ENCODE measurements at regions not wholly inside any gene's neighbourhood (a gene's known extent, or its start where the extent isn't known, plus 50 kb on each side); places are given as distances from the start of the nearest gene placed in this dataset.

- Histone ChIP-seq H3K9me3 (ENCODE audit: control insufficient read depth, insufficient read depth, low read depth, low read length) (no peaks in the 10 kb centered on the region), H3K36me3 (ENCODE audit: control insufficient read depth, insufficient read depth, low read length) (no peaks in the 10 kb centered on the region), H3K27ac (ENCODE audit: low read length) (no peak overlapping the region), H3K4me3 (ENCODE audit: low read depth in 2 of 2, low read length in 2 of 2) (no peak overlapping the region), H3K27me3 (ENCODE audit: control insufficient read depth, insufficient read depth, low read length) (no peaks in the 10 kb centered on the region), H3K4me1 (ENCODE audit: control insufficient read depth, insufficient read depth, low read length) (no peaks in the 10 kb centered on the region)
- intact Hi-C loops (cut with micrococcal nuclease; ENCODE audit: unreplicated experiment) (no loop called here), in situ Hi-C loops (cut with HindIII; ENCODE audit: low pct_unique_long_range_greater_than_20kb, low sequenced_read_pairs) (no loop called here)
- ChIA-PET POLR2A (no interaction called here), CTCF (no interaction called here)
- no peak for TF ChIP-seq REST (IDR thresholded peaks at IDR 0.05; ENCODE audit: insufficient read depth in 1 of 2, low read depth in 2 of 2, low read length in 1 of 2)
- TF ChIP-seq SIN3A (IDR thresholded peaks at IDR 0.05; ENCODE audit: borderline replicate concordance, insufficient read depth, low read depth, low read length), result no peak
- TF ChIP-seq CTCF (IDR thresholded peaks at IDR 0.05), result no peak
- no peak for TF ChIP-seq POLR2AphosphoS5 (IDR thresholded peaks at IDR 0.05; ENCODE audit: low read depth, low read length)
- TF ChIP-seq TCF7L2 (IDR thresholded peaks at IDR 0.05; ENCODE audit: low read depth, low read length), result no peak
- no peak for DNase-seq (ENCODE audit: low read depth, low spot score)
- no peak for ATAC-seq
- no TSS peak for BruUV-seq (replicated peaks)
Observed at GRCh38 chr6:9308284-9308683, 872.9 kb upstream of the SLC35B3 start.

- BruUV-seq (replicated peaks), result no TSS peak
- no peak overlapping the region for H3K4me3 ChIP-seq (ENCODE audit: low read depth in 2 of 2, low read length in 2 of 2)
- H3K27me3 ChIP-seq (ENCODE audit: control insufficient read depth, insufficient read depth, low read length), result no peaks in the 10 kb centered on the region
- TF ChIP-seq REST (IDR thresholded peaks at IDR 0.05; ENCODE audit: insufficient read depth in 1 of 2, low read depth in 2 of 2, low read length in 1 of 2) (no peak), CTCF (IDR thresholded peaks at IDR 0.05) (no peak), SIN3A (IDR thresholded peaks at IDR 0.05; ENCODE audit: borderline replicate concordance, insufficient read depth, low read depth, low read length) (no peak), POLR2AphosphoS5 (IDR thresholded peaks at IDR 0.05; ENCODE audit: low read depth, low read length) (no peak), TCF7L2 (IDR thresholded peaks at IDR 0.05; ENCODE audit: low read depth, low read length) (no peak)
- no peaks in the 10 kb centered on the region for H3K4me1 ChIP-seq (ENCODE audit: control insufficient read depth, insufficient read depth, low read length)
- intact Hi-C loops (cut with micrococcal nuclease; ENCODE audit: unreplicated experiment) (no loop called here), in situ Hi-C loops (cut with HindIII; ENCODE audit: low pct_unique_long_range_greater_than_20kb, low sequenced_read_pairs) (no loop called here)
- no peaks in the 10 kb centered on the region for H3K36me3 ChIP-seq (ENCODE audit: control insufficient read depth, insufficient read depth, low read length)
- H3K9me3 ChIP-seq (ENCODE audit: control insufficient read depth, insufficient read depth, low read depth, low read length), result no peaks in the 10 kb centered on the region
- POLR2A ChIA-PET, result no interaction called here
- H3K27ac ChIP-seq (ENCODE audit: low read length), result no peak overlapping the region
- DNase-seq (ENCODE audit: low read depth, low spot score), result no peak
- no peak for ATAC-seq
- CTCF ChIA-PET, result no interaction called here
Observed at GRCh38 chr6:9307786-9308185, 872.4 kb upstream of the SLC35B3 start.

Measured in Panc1 (cell line).